Neuronal stem cell (in vitro differentiated cells): ENCODE measurements at regions not wholly inside any gene's neighbourhood (a gene's known extent, or its start where the extent isn't known, plus 50 kb on each side); places are given as distances from the start of the nearest gene placed in this dataset.
"Not testable (repeated sequence)": the region's sequence is repeated elsewhere in the genome, so short reads cannot be mapped to it uniquely, and the experiment has no call there.

Source experiments
- DNase-seq: peaks from one replicate; pipeline ENCODE4 v3.0.0-alpha.2; 2013; ENCODE audit warnings: low spot score
- H2AFZ ChIP-seq: one replicate; pipeline ENCODE4 v1.6.1; 2013; ENCODE audit warnings: mild to moderate bottlenecking, low read length, inconsistent platforms
- H2AK5ac ChIP-seq: 2 replicates; pipeline ENCODE4 v1.6.1; 2013; ENCODE audit warnings: low read depth, mild to moderate bottlenecking, inconsistent platforms, low read length, moderate library complexity, mixed read lengths
- H2BK120ac ChIP-seq: 2 replicates; pipeline ENCODE4 v1.6.1; 2013; ENCODE audit warnings: low read depth, mild to moderate bottlenecking, inconsistent platforms, low read length, moderate library complexity, mixed read lengths
- H2BK12ac ChIP-seq: one replicate; pipeline ENCODE4 v1.6.1; 2013; ENCODE audit warnings: low read length, inconsistent platforms
- H2BK15ac ChIP-seq: 2 replicates; pipeline ENCODE4 v1.6.1; 2013; ENCODE audit warnings: mild to moderate bottlenecking, low read length, inconsistent platforms, mixed read lengths
- H2BK5ac ChIP-seq: one replicate; pipeline ENCODE4 v1.6.1; 2013; ENCODE audit warnings: inconsistent platforms, mild to moderate bottlenecking, low read length, moderate library complexity
- H3K14ac ChIP-seq: one replicate; pipeline ENCODE4 v1.6.1; 2013; ENCODE audit warnings: low read length, inconsistent platforms
- H3K18ac ChIP-seq: 2 replicates; pipeline ENCODE4 v1.6.1; 2013; ENCODE audit warnings: low read length, inconsistent platforms
- H3K23ac ChIP-seq: 2 replicates; pipeline ENCODE4 v1.6.1; 2013; ENCODE audit warnings: low read depth, mild to moderate bottlenecking, mixed read lengths, low read length, inconsistent platforms; ENCODE audit not compliant: poor library complexity
- H3K27ac ChIP-seq: replicated peaks from 3 replicates; pipeline ENCODE4 v1.5.1; 2013; ENCODE audit warnings: low read length, inconsistent platforms
- H3K27me3 ChIP-seq, 3 experiments: 2 replicates each; pipeline ENCODE4 v1.6.1; 2013; ENCODE audit warnings: low read length in 3 of 3, mild to moderate bottlenecking in 2 of 3, inconsistent platforms in 1 of 3, low read depth in 1 of 3, mixed read lengths in 1 of 3, moderate library complexity in 1 of 3; ENCODE audit not compliant: control insufficient read depth in 3 of 3, insufficient read depth in 3 of 3
- H3K36me3 ChIP-seq, 2 donors: replicated peaks in 1 of 2; 2 replicates each; pipeline ENCODE4 v1.6.1; 2013; ENCODE audit warnings: low read length in 2 of 2; ENCODE audit not compliant: control insufficient read depth in 2 of 2, insufficient read depth in 2 of 2
- H3K4ac ChIP-seq: 2 replicates; pipeline ENCODE4 v1.6.1; 2013; ENCODE audit warnings: inconsistent platforms, mild to moderate bottlenecking, low read length, moderate library complexity
- H3K4me1 ChIP-seq, 2 donors: 1 replicate in 1 of 2; 2 replicates in 1 of 2; pipeline ENCODE4 v1.6.1; 2013; ENCODE audit warnings: low read length in 2 of 2, low read depth in 1 of 2; ENCODE audit not compliant: control insufficient read depth in 2 of 2, insufficient read depth in 1 of 2
- H3K4me2 ChIP-seq: one replicate; pipeline ENCODE4 v1.6.1; 2013; ENCODE audit warnings: mild to moderate bottlenecking, low read length, inconsistent platforms; ENCODE audit not compliant: insufficient read depth, poor library complexity, severe bottlenecking
- H3K4me3 ChIP-seq, 2 donors: 2 replicates each; pipeline ENCODE4 v1.5.1; 2013; ENCODE audit warnings: low read length in 2 of 2, mild to moderate bottlenecking in 2 of 2, inconsistent platforms in 1 of 2, moderate library complexity in 1 of 2
- H3K79me1 ChIP-seq: one replicate; pipeline ENCODE4 v1.6.1; 2013; ENCODE audit warnings: low read depth, mild to moderate bottlenecking, inconsistent platforms, low read length, moderate library complexity
- H3K9ac ChIP-seq: one replicate; pipeline ENCODE4 v1.6.1; 2013; ENCODE audit warnings: mild to moderate bottlenecking, low read depth, low read length, inconsistent platforms; ENCODE audit not compliant: poor library complexity
- H3K9me3 ChIP-seq, 2 donors: replicated peaks in 1 of 2; 2 replicates each; pipeline versions ENCODE3 to v1.6.1; 2013; ENCODE audit warnings: low read length in 2 of 2, mild to moderate bottlenecking in 2 of 2, inconsistent platforms in 1 of 2, low read depth in 1 of 2, mixed read lengths in 1 of 2, moderate library complexity in 1 of 2; ENCODE audit not compliant: control insufficient read depth in 2 of 2, insufficient read depth in 1 of 2
- H4K8ac ChIP-seq: one replicate; pipeline ENCODE4 v1.6.1; 2013; ENCODE audit warnings: low read depth, mild to moderate bottlenecking, inconsistent platforms, low read length, moderate library complexity
- H4K91ac ChIP-seq: one replicate; pipeline ENCODE4 v1.6.1; 2013; ENCODE audit warnings: low read length, low read depth, mild to moderate bottlenecking, inconsistent platforms; ENCODE audit not compliant: poor library complexity
- WGBS, 2 donors: extraction: QIAGEN DNeasy Blood & Tissue Kit; methylation state at CpG; one replicate each; pipeline ENCODE4 v1.1.7; 2013; ENCODE audit warnings: missing lambda C conversion rate in 2 of 2, mixed read lengths in 1 of 2; ENCODE audit not compliant: insufficient read length in 2 of 2, insufficient replicate concordance in 1 of 2; ENCODE audit errors: extremely low coverage in 2 of 2; 5-methylcytosine and 5-hydroxymethylcytosine counted together

- not testable (repeated sequence) for H3K14ac ChIP-seq, H4K8ac ChIP-seq, H4K91ac ChIP-seq, DNase-seq, H3K36me3 ChIP-seq, H2BK15ac ChIP-seq, H3K27ac ChIP-seq, H3K23ac ChIP-seq, H3K9ac ChIP-seq, H3K4me3 ChIP-seq, H3K27me3 ChIP-seq, H2AK5ac ChIP-seq, H3K4me2 ChIP-seq, H2AFZ ChIP-seq, H3K18ac ChIP-seq, H3K4me1 ChIP-seq, H2BK5ac ChIP-seq, H3K9me3 ChIP-seq, H2BK120ac ChIP-seq, H2BK12ac ChIP-seq, H3K79me1 ChIP-seq, H3K4ac ChIP-seq
- no CpG with 5 or more reads among the region's 1 CpG for whole genome bisulfite sequencing, 2 donors
Observed at GRCh38 chr2:87254562-87254961, 232.9 kb upstream of the PLGLB1 start.

DNA sequence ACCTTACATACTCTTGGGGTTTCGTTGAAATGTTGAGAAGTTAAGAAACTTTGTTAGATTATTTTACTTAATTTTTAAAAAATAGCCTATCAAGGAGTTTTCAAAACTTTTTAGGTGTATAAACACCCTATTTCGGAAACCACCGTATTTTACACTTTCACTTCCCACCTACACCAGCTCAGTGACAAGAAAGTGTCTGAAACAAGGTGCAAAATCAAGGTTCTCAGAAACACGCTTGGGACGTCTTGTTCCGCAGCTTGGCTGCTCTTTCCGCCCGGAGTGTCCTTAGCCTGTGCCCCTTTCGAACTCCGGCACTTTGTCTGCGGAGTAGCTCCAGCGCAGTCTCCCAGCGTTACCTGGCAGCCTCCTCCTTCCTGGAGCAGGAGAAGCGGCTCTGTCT, 233.8 kb upstream of the PLGLB1 start:
- not testable (repeated sequence) for H2BK5ac ChIP-seq, H2AK5ac ChIP-seq, H4K8ac ChIP-seq, H3K4me1 ChIP-seq, H2AFZ ChIP-seq, H3K23ac ChIP-seq, H3K27me3 ChIP-seq, H3K79me1 ChIP-seq, H3K9me3 ChIP-seq, H4K91ac ChIP-seq, H2BK12ac ChIP-seq, H3K27ac ChIP-seq, H3K4me3 ChIP-seq, H3K36me3 ChIP-seq, H3K18ac ChIP-seq, H3K14ac ChIP-seq, H2BK120ac ChIP-seq, DNase-seq, H3K4ac ChIP-seq, H3K4me2 ChIP-seq, H3K9ac ChIP-seq, H2BK15ac ChIP-seq
- WGBS, 2 donors, result no CpG with 5 or more reads among the region's 14 CpGs

GRCh38 chr2:87258887-87259286, 237.2 kb upstream of the PLGLB1 start:
- H3K27me3 ChIP-seq, H3K14ac ChIP-seq, H4K91ac ChIP-seq, H3K4me1 ChIP-seq, H3K4me3 ChIP-seq, H3K18ac ChIP-seq, H3K27ac ChIP-seq, H3K9me3 ChIP-seq, H2BK120ac ChIP-seq, H3K9ac ChIP-seq, H3K23ac ChIP-seq, H3K4ac ChIP-seq, H2AFZ ChIP-seq, H2BK15ac ChIP-seq, H3K36me3 ChIP-seq, H3K79me1 ChIP-seq, H4K8ac ChIP-seq, H2BK5ac ChIP-seq, H2BK12ac ChIP-seq, DNase-seq, H3K4me2 ChIP-seq, H2AK5ac ChIP-seq: not testable (repeated sequence)
- WGBS, 2 donors, result no CpG with 5 or more reads among the region's 7 CpGs

DNA sequence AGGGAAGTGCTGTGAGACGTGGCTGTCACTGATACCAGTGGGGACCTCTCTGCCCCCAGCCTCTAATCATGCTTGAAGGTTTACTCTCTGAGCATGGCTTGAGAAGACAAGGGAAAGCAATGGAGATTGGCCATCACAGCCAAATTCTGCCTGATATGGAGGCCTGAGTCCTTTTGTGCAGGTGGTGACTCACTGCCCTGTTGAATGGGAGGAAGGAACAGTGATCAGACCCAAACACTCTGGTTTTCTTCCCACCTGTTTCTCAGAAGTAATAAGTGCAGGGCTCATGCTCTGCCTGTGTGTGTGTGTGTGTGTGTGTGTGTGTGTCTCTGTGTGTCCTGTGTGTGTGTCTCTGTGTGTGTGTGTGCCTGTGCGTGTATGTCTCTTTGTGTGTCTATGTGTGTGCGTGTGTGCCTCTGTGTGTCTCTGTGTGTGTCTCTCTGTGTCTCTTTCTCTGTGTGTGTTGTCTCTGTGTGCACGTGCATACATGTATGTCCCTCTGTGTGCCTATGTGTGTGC, 240.6 kb upstream of the PLGLB1 start:
- H2BK5ac ChIP-seq, H3K27me3 ChIP-seq, H3K4me1 ChIP-seq, DNase-seq, H3K4me2 ChIP-seq, H3K36me3 ChIP-seq, H3K79me1 ChIP-seq, H3K18ac ChIP-seq, H3K23ac ChIP-seq, H2AFZ ChIP-seq, H4K8ac ChIP-seq, H4K91ac ChIP-seq, H3K27ac ChIP-seq, H3K14ac ChIP-seq, H3K9me3 ChIP-seq, H3K9ac ChIP-seq, H2BK12ac ChIP-seq, H3K4me3 ChIP-seq, H2BK15ac ChIP-seq, H3K4ac ChIP-seq, H2BK120ac ChIP-seq, H2AK5ac ChIP-seq: not testable (repeated sequence)
- no CpG with 5 or more reads among the region's 4 CpGs for WGBS, 2 donors
